ENCODE measurements at regions not wholly inside any gene's neighbourhood (a gene's known extent, or its start where the extent isn't known, plus 50 kb on each side); places are given as distances from the start of the nearest gene placed in this dataset.

GRCh38 chr13:65733110-65733509 lies 1497.0 kb downstream of the PCDH9 start:
- no peak for DNase-seq (ENCODE audit: low spot score)
- Histone ChIP-seq H3K4me3 (ENCODE audit: low read depth in 1 of 3, low read length in 3 of 3) (no peak overlapping the region), H3K36me3 (ENCODE audit: control insufficient read depth in 4 of 4, insufficient read depth in 3 of 4, low read depth in 1 of 4, low read length in 3 of 4) (no peaks in the 10 kb centered on the region), H3K27me3 (ENCODE audit: control insufficient read depth in 4 of 4, insufficient read depth in 4 of 4, low read length in 3 of 4) (no peaks in the 10 kb centered on the region), H3K4me1 (ENCODE audit: control insufficient read depth in 4 of 4, insufficient read depth in 4 of 4, low read length in 3 of 4) (no peaks in the 10 kb centered on the region), H3K27ac (ENCODE audit: low read depth in 1 of 2, low read length in 2 of 2) (no peak overlapping the region), H3K9me3 (ENCODE audit: control insufficient read depth in 4 of 4, low read length in 3 of 4) (no peaks in the 10 kb centered on the region), H3K9ac (ENCODE audit: low read depth in 1 of 2, low read length in 2 of 2) (no peak overlapping the region)
- WGBS: 74% methylated on average over 1 of the region's 1 CpG
- TF ChIP-seq RAD21 (IDR thresholded peaks at IDR 0.05) (no peak), SP1 (IDR thresholded peaks at IDR 0.05) (no peak), FOXA1 (IDR thresholded peaks at IDR 0.05) (no peak), HNF4A (conservative IDR thresholded peaks at IDR 0.05) (no peak), ATF3 (IDR thresholded peaks at IDR 0.05) (no peak), ZBTB33 (IDR thresholded peaks at IDR 0.05) (no peak), NR2F2 (IDR thresholded peaks at IDR 0.05) (no peak), RXRA (IDR thresholded peaks at IDR 0.05) (no peak), HNF4G (IDR thresholded peaks at IDR 0.05) (no peak), TAF1 (conservative IDR thresholded peaks at IDR 0.05) (no peak), REST (IDR thresholded peaks at IDR 0.05) (no peak), EGR1 (IDR thresholded peaks at IDR 0.05; ENCODE audit: low read depth in 2 of 2) (no peak), CTCF (IDR thresholded peaks at IDR 0.05; ENCODE audit: low read depth, low read length, missing input control) (no peak), YY1 (IDR thresholded peaks at IDR 0.05) (no peak), JUND (IDR thresholded peaks at IDR 0.05) (no peak), GABPA (IDR thresholded peaks at IDR 0.05 in 1 of 2, conservative IDR thresholded peaks at IDR 0.05 in 1 of 2) (no peak), FOXA2 (IDR thresholded peaks at IDR 0.05) (no peak)

- H3K4me1 ChIP-seq (ENCODE audit: control insufficient read depth in 4 of 4, insufficient read depth in 4 of 4, low read length in 3 of 4): no peaks in the 10 kb centered on the region
- H3K9ac ChIP-seq (ENCODE audit: low read depth in 1 of 2, low read length in 2 of 2): no peak overlapping the region
- no peak overlapping the region for H3K27ac ChIP-seq (ENCODE audit: low read depth in 1 of 2, low read length in 2 of 2)
- DNase-seq (ENCODE audit: low spot score): no peak
- no peak overlapping the region for H3K4me3 ChIP-seq (ENCODE audit: low read depth in 1 of 3, low read length in 3 of 3)
- no peaks in the 10 kb centered on the region for H3K36me3 ChIP-seq (ENCODE audit: control insufficient read depth in 4 of 4, insufficient read depth in 3 of 4, low read depth in 1 of 4, low read length in 3 of 4)
- H3K27me3 ChIP-seq (ENCODE audit: control insufficient read depth in 4 of 4, insufficient read depth in 4 of 4, low read length in 3 of 4): no peaks in the 10 kb centered on the region
- H3K9me3 ChIP-seq (ENCODE audit: control insufficient read depth in 4 of 4, low read length in 3 of 4): no peaks in the 10 kb centered on the region
- 80% methylated on average over 4 of the region's 4 CpGs for WGBS
- no peak for TF ChIP-seq JUND (IDR thresholded peaks at IDR 0.05)
- no peak for TF ChIP-seq SP1 (IDR thresholded peaks at IDR 0.05)
- no peak for TF ChIP-seq TAF1 (conservative IDR thresholded peaks at IDR 0.05)
- TF ChIP-seq HNF4G (IDR thresholded peaks at IDR 0.05): no peak
- no peak for TF ChIP-seq RAD21 (IDR thresholded peaks at IDR 0.05)
- TF ChIP-seq NR2F2 (IDR thresholded peaks at IDR 0.05): no peak
These were observed 1503.1 kb downstream of the PCDH9 start for GRCh38 chr13:65727070-65727469.

All from liver (tissue), 8 donors.